ENCODE measurements at regions not wholly inside any gene's neighbourhood (a gene's known extent, or its start where the extent isn't known, plus 50 kb on each side); places are given as distances from the start of the nearest gene placed in this dataset.
A peak's percentile ranks its signal among the peaks of the same experiment; 100 is the strongest.

- ATAC-seq (no peak), DNase-seq (no peak)
- intact Hi-C loops (cut with DNase I, micrococcal nuclease) = no loop called here
Measured at GRCh38 chr11:71358122-71358728, 90.0 kb downstream of the DHCR7 start.

- intact Hi-C loops (cut with DNase I, micrococcal nuclease) = no loop called here
- ATAC-seq (no peak), DNase-seq (no peak)
Measured at GRCh38 chr11:71357414-71357813, 90.8 kb downstream of the DHCR7 start.

GRCh38 chr11:71356904-71357303 lies 91.3 kb downstream of the DHCR7 start:
- intact Hi-C loops (cut with DNase I, micrococcal nuclease) = no loop called here
- DNase-seq (no peak), ATAC-seq (no peak)

- ATAC-seq (no peak), DNase-seq (no peak)
- intact Hi-C loops (cut with DNase I, micrococcal nuclease) = no loop called here
Measured at GRCh38 chr11:71356280-71356876, 91.8 kb downstream of the DHCR7 start.

GRCh38 chr11:71355281-71355680 lies 92.9 kb downstream of the DHCR7 start:
- DNase-seq = no peak
- intact Hi-C loops (cut with DNase I, micrococcal nuclease) = no loop called here
- ATAC-seq = no peak

- DNase-seq (no peak), ATAC-seq (no peak)
- intact Hi-C loops (cut with DNase I, micrococcal nuclease) = no loop called here
Measured at GRCh38 chr11:71354394-71355105, 93.6 kb downstream of the DHCR7 start.

GRCh38 chr11:71352748-71353147 lies 95.4 kb downstream of the DHCR7 start:
- intact Hi-C loops (cut with DNase I, micrococcal nuclease) = no loop called here
- ATAC-seq (no peak), DNase-seq (no peak)

GRCh38 chr11:71352226-71352625 lies 96.0 kb downstream of the DHCR7 start:
- intact Hi-C loops (cut with DNase I, micrococcal nuclease) = no loop called here
- DNase-seq (no peak), ATAC-seq (no peak)

GRCh38 chr11:71349627-71350026 lies 97.2 kb upstream of the SHANK2 start:
- ATAC-seq = no peak
- DNase-seq = no peak
- intact Hi-C loops (cut with DNase I, micrococcal nuclease) = no loop called here

GRCh38 chr11:71343828-71344400 lies 91.5 kb upstream of the SHANK2 start:
- intact Hi-C loops (cut with DNase I, micrococcal nuclease) = no loop called here
- no peak for DNase-seq
- peak; percentile 6 for ATAC-seq

GRCh38 chr11:71342951-71343827 lies 90.8 kb upstream of the SHANK2 start:
- peak; percentile 76 for ATAC-seq
- DNase-seq = peak; percentile 34 to 40
- intact Hi-C loops (cut with DNase I, micrococcal nuclease) = no loop called here

GRCh38 chr11:71342116-71342515 lies 89.7 kb upstream of the SHANK2 start:
- intact Hi-C loops (cut with DNase I, micrococcal nuclease) = no loop called here
- ATAC-seq (no peak), DNase-seq (no peak)

GRCh38 chr11:71341596-71341995 lies 89.2 kb upstream of the SHANK2 start:
- ATAC-seq = no peak
- intact Hi-C loops (cut with DNase I, micrococcal nuclease) = no loop called here

GRCh38 chr11:71341173-71341572 lies 88.8 kb upstream of the SHANK2 start:
- intact Hi-C loops (cut with DNase I, micrococcal nuclease) = no loop called here
- ATAC-seq (no peak), DNase-seq (no peak)

More at GRCh38 chr11:71341596-71341995, 89.2 kb upstream of the SHANK2 start:
- no peak for DNase-seq

GRCh38 chr11:71340086-71340606 lies 87.8 kb upstream of the SHANK2 start:
- intact Hi-C loops (cut with DNase I, micrococcal nuclease) = no loop called here
- ATAC-seq = no peak
- DNase-seq = no peak

- ATAC-seq = no peak
- no peak for DNase-seq
- intact Hi-C loops (cut with DNase I, micrococcal nuclease) = no loop called here
Measured at GRCh38 chr11:71339396-71339881, 87.1 kb upstream of the SHANK2 start.

GRCh38 chr11:71338801-71339395 lies 86.5 kb upstream of the SHANK2 start:
- intact Hi-C loops (cut with DNase I, micrococcal nuclease) = no loop called here
- no peak for DNase-seq
- ATAC-seq = no peak

GRCh38 chr11:71336996-71337754 lies 84.8 kb upstream of the SHANK2 start:
- intact Hi-C loops (cut with DNase I, micrococcal nuclease) = no loop called here
- ATAC-seq (no peak), DNase-seq (no peak)
